ENCODE measurements at regions not wholly inside any gene's neighbourhood (a gene's known extent, or its start where the extent isn't known, plus 50 kb on each side); places are given as distances from the start of the nearest gene placed in this dataset.

- H3K4me3 ChIP-seq (ENCODE audit: low read depth, low read length): no peak overlapping the region
- TF ChIP-seq CTCF (IDR thresholded peaks at IDR 0.05; ENCODE audit: borderline replicate concordance, insufficient read depth, low read depth, low read length): no peak
These were observed 181.3 kb upstream of the SFRP2 start for GRCh38 chr4:153970169-153970568.

- H3K4me3 ChIP-seq (ENCODE audit: low read depth, low read length): no peak overlapping the region
- TF ChIP-seq CTCF (IDR thresholded peaks at IDR 0.05; ENCODE audit: borderline replicate concordance, insufficient read depth, low read depth, low read length): no peak
These were observed 180.7 kb upstream of the SFRP2 start for GRCh38 chr4:153969542-153969941.

GRCh38 chr4:153966641-153967040 is 177.8 kb upstream of the SFRP2 start:
- no peak overlapping the region for H3K4me3 ChIP-seq (ENCODE audit: low read depth, low read length)
- TF ChIP-seq CTCF (IDR thresholded peaks at IDR 0.05; ENCODE audit: borderline replicate concordance, insufficient read depth, low read depth, low read length): no peak

- no peak for TF ChIP-seq CTCF (IDR thresholded peaks at IDR 0.05; ENCODE audit: borderline replicate concordance, insufficient read depth, low read depth, low read length)
- H3K4me3 ChIP-seq (ENCODE audit: low read depth, low read length): no peak overlapping the region
These were observed 174.3 kb upstream of the SFRP2 start for GRCh38 chr4:153963216-153963615.

- TF ChIP-seq CTCF (IDR thresholded peaks at IDR 0.05; ENCODE audit: borderline replicate concordance, insufficient read depth, low read depth, low read length): no peak
- H3K4me3 ChIP-seq (ENCODE audit: low read depth, low read length): no peak overlapping the region
These were observed 173.6 kb upstream of the SFRP2 start for GRCh38 chr4:153962311-153963039.

GRCh38 chr4:153955327-153955726 is 166.4 kb upstream of the SFRP2 start:
- H3K4me3 ChIP-seq (ENCODE audit: low read depth, low read length): no peak overlapping the region
- TF ChIP-seq CTCF (IDR thresholded peaks at IDR 0.05; ENCODE audit: borderline replicate concordance, insufficient read depth, low read depth, low read length): no peak

- H3K4me3 ChIP-seq (ENCODE audit: low read depth, low read length): no peak overlapping the region
- TF ChIP-seq CTCF (IDR thresholded peaks at IDR 0.05; ENCODE audit: borderline replicate concordance, insufficient read depth, low read depth, low read length): no peak
These were observed 165.8 kb upstream of the SFRP2 start for GRCh38 chr4:153954654-153955053.

Data from GM12875 (cell line).